ENCODE measurements at regions not wholly inside any gene's neighbourhood (a gene's known extent, or its start where the extent isn't known, plus 50 kb on each side); places are given as distances from the start of the nearest gene placed in this dataset.

- Histone ChIP-seq H3K36me3 (ENCODE audit: control insufficient read depth in 2 of 3, insufficient read depth in 3 of 3, low read length in 3 of 3) (no peaks in the 10 kb centered on the region), H3K9ac (ENCODE audit: low read length in 3 of 3) (no peak overlapping the region), H3K4me1 (ENCODE audit: control insufficient read depth in 2 of 3, insufficient read depth in 2 of 3, low read depth in 1 of 3, low read length in 3 of 3) (peaks cover 0 to 2% (median 0%) of the 10 kb centered on the region in 3 donors), H3K27ac (ENCODE audit: low read depth in 2 of 2, low read length in 2 of 2) (no peak overlapping the region), H3K27me3 (ENCODE audit: control insufficient read depth, insufficient read depth, low read length) (no peaks in the 10 kb centered on the region), H3K9me3 (ENCODE audit: control insufficient read depth in 2 of 3, insufficient read depth in 1 of 3, low read length in 3 of 3) (peaks cover 0 to 3% (median 0%) of the 10 kb centered on the region in 3 donors), H3K4me3 (ENCODE audit: low read length in 3 of 3) (no peak overlapping the region)
- no peak for FAIRE-seq
- no peak for DNase-seq
- intact Hi-C loops (cut with DNase I) = no loop called here
- no peak for TF ChIP-seq CTCF (IDR thresholded peaks at IDR 0.05; ENCODE audit: borderline replicate concordance, extremely low read depth, insufficient read depth)
Observed at GRCh38 chr11:115787302-115787701, 283.1 kb upstream of the CADM1 start.

DNA sequence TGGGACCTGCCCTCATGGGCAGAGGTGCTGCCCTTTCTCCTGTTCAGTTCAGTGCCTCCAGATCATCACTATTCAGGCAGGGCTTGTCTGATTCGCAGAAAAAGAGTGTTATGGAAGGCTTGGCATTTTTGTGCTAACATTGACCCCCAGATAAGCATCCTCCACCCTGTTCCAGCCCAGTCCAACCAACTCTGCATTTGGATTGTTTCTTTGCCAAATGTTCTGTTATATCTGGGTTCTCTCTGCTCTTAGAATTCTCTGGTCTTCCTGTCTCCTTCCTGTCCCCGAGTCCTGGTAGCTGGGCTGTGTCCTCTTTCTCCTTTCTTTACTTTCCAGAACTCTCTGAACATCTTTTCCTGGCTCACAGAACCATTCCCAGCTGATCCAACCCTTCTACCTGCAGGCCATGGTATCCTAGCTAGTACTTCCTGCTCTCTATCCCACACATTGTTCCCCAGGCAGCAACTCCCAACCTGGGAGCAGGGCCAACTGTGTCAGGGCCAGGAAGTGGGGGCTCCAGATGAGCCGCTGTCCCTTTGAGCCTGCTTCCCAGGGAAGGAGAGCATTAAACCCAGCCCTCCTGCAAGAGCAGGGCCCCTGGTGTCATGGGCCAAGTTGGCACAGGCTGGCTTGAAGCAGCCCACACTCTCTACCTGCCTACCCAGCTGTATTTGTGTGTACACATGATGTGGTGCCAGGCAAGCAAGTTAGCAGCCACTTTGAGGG is 280.7 kb upstream of the CADM1 start:
- intact Hi-C loops (cut with DNase I) = no loop called here
- peaks cover 0 to 2% (median 0%) of the 10 kb centered on the region in 3 donors for H3K4me1 ChIP-seq (ENCODE audit: control insufficient read depth in 2 of 3, insufficient read depth in 2 of 3, low read depth in 1 of 3, low read length in 3 of 3)
- H3K4me3 ChIP-seq (ENCODE audit: low read length in 3 of 3) = no peak overlapping the region
- H3K9ac ChIP-seq (ENCODE audit: low read length in 3 of 3) = no peak overlapping the region
- no peak overlapping the region for H3K27ac ChIP-seq (ENCODE audit: low read depth in 2 of 2, low read length in 2 of 2)
- no peak for TF ChIP-seq CTCF (IDR thresholded peaks at IDR 0.05; ENCODE audit: borderline replicate concordance, extremely low read depth, insufficient read depth)
- H3K9me3 ChIP-seq (ENCODE audit: control insufficient read depth in 2 of 3, insufficient read depth in 1 of 3, low read length in 3 of 3) = peaks cover 0 to 8% (median 0%) of the 10 kb centered on the region in 3 donors
- peak in 3 of 5 donors; percentile 6 to 57 (median 40) for DNase-seq
- no peaks in the 10 kb centered on the region for H3K36me3 ChIP-seq (ENCODE audit: control insufficient read depth in 2 of 3, insufficient read depth in 3 of 3, low read length in 3 of 3)
- FAIRE-seq = no peak
- no peaks in the 10 kb centered on the region for H3K27me3 ChIP-seq (ENCODE audit: control insufficient read depth, insufficient read depth, low read length)

DNA sequence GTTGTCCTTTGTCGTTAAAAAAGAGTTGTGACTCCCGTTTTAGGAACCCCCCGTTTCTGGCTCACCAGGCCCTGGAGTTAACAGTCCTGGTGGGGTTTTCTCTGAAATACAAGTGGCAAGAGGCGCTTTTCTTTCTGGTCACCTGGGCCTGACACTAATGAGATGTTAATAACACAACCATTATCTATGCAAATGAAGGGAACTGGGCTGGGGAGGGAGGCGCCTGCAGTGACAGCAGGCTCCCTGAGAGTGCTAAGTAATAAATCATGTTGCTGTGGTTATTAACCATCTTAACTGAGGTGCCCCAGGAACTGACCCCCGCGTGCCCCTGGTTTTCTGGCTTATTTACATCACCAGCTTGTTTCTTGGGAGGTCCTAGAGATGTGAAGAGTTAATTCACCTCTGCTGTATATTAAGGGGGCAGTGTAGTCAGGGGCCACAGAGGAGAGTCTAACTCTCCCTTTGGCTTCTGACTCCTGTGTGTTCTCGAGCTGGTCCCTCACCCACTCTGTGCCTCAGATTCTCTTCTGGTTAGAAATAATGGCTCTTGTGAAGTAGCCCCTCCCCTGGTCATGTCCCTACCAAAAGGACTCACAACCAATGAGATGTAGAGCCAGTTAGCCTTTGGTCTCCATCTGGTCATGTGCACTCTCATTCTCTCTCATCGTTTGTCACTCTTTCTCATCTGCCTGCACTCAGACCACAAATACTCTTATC is 276.6 kb upstream of the CADM1 start:
- H3K36me3 ChIP-seq (ENCODE audit: control insufficient read depth in 2 of 3, insufficient read depth in 3 of 3, low read length in 3 of 3) = no peaks in the 10 kb centered on the region
- H3K9me3 ChIP-seq (ENCODE audit: control insufficient read depth in 2 of 3, insufficient read depth in 1 of 3, low read length in 3 of 3) = peaks cover 0 to 8% (median 0%) of the 10 kb centered on the region in 3 donors
- DNase-seq = no peak
- no peak overlapping the region for H3K27ac ChIP-seq (ENCODE audit: low read depth in 2 of 2, low read length in 2 of 2)
- no peak for TF ChIP-seq CTCF (IDR thresholded peaks at IDR 0.05; ENCODE audit: borderline replicate concordance, extremely low read depth, insufficient read depth)
- intact Hi-C loops (cut with DNase I) = no loop called here
- FAIRE-seq = no peak
- peaks cover 0 to 2% (median 0%) of the 10 kb centered on the region in 3 donors for H3K4me1 ChIP-seq (ENCODE audit: control insufficient read depth in 2 of 3, insufficient read depth in 2 of 3, low read depth in 1 of 3, low read length in 3 of 3)
- no peak overlapping the region for H3K4me3 ChIP-seq (ENCODE audit: low read length in 3 of 3)
- no peaks in the 10 kb centered on the region for H3K27me3 ChIP-seq (ENCODE audit: control insufficient read depth, insufficient read depth, low read length)
- H3K9ac ChIP-seq (ENCODE audit: low read length in 3 of 3) = no peak overlapping the region
